ENCODE measurements at regions not wholly inside any gene's neighbourhood (a gene's known extent, or its start where the extent isn't known, plus 50 kb on each side); places are given as distances from the start of the nearest gene placed in this dataset.

GRCh38 chr12:29072631-29073030, 76.4 kb upstream of the FAR2 start:
- no peak overlapping the region for H3K4me3 ChIP-seq (ENCODE audit: low read depth, low read length)
- POLR2A ChIA-PET: no interaction called here
- no peaks in the 10 kb centered on the region for H3K36me3 ChIP-seq (ENCODE audit: control insufficient read depth in 2 of 2, insufficient read depth in 1 of 2, low read length in 2 of 2)

GRCh38 chr12:29073631-29074239, 75.3 kb upstream of the FAR2 start:
- H3K9me3 ChIP-seq (ENCODE audit: control insufficient read depth, insufficient read depth, low read depth, low read length): no peaks in the 10 kb centered on the region
- no peaks in the 10 kb centered on the region for H3K4me1 ChIP-seq (ENCODE audit: control insufficient read depth, insufficient read depth, low read length)
- no peak overlapping the region for H3K27ac ChIP-seq (ENCODE audit: extremely low read depth, low read depth, low read length)
- H3K4me3 ChIP-seq (ENCODE audit: low read depth, low read length): no peak overlapping the region
- no peak for TF ChIP-seq ZSCAN23 (tag by site-specific recombination; IDR thresholded peaks at IDR 0.05)
- TF ChIP-seq ZNF292 (tag by site-specific recombination; IDR thresholded peaks at IDR 0.05; ENCODE audit: borderline replicate concordance, low read depth): no peak
- TF ChIP-seq ZNF654 (tag by site-specific recombination; IDR thresholded peaks at IDR 0.05; ENCODE audit: low read depth): peak; percentile 66
- no peak for TF ChIP-seq ZNF747 (tag by site-specific recombination; IDR thresholded peaks at IDR 0.05)
- ChIA-PET POLR2A (no interaction called here), CTCF (interaction anchor here (0.6 to 3.5 kb wide), 12 partner anchors 8 to 1371 kb away, joined by 3 to 36 read pairs (median 3); partner anchors contain the start of gene FAR2)
- H3K36me3 ChIP-seq (ENCODE audit: control insufficient read depth in 2 of 2, insufficient read depth in 1 of 2, low read length in 2 of 2): no peaks in the 10 kb centered on the region

More at GRCh38 chr12:29072631-29073030, 76.4 kb upstream of the FAR2 start:
- H3K4me1 ChIP-seq (ENCODE audit: control insufficient read depth, insufficient read depth, low read length): no peaks in the 10 kb centered on the region
- CTCF ChIA-PET: interaction anchor here (0.6 to 3.5 kb wide), 12 partner anchors 9 to 1771 kb away, joined by 3 to 36 read pairs (median 3); partner anchors contain the start of gene FAR2
- H3K27ac ChIP-seq (ENCODE audit: extremely low read depth, low read depth, low read length): no peak overlapping the region
- TF ChIP-seq ZNF133 (tag by site-specific recombination; IDR thresholded peaks at IDR 0.05): no peak
- TF ChIP-seq, protein P1, sequence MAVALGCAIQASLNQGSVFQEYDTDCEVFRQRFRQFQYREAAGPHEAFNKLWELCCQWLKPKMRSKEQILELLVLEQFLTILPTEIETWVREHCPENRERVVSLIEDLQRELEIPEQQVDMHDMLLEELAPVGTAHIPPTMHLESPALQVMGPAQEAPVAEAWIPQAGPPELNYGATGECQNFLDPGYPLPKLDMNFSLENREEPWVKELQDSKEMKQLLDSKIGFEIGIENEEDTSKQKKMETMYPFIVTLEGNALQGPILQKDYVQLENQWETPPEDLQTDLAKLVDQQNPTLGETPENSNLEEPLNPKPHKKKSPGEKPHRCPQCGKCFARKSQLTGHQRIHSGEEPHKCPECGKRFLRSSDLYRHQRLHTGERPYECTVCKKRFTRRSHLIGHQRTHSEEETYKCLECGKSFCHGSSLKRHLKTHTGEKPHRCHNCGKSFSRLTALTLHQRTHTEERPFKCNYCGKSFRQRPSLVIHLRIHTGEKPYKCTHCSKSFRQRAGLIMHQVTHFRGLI (tag by site-specific recombination; IDR thresholded peaks at IDR 0.05): no peak
- no peak for TF ChIP-seq ZNF639 (tag by site-specific recombination; IDR thresholded peaks at IDR 0.05)
- no peak for TF ChIP-seq CTCF (tag by site-specific recombination; IDR thresholded peaks at IDR 0.05)
- H3K9me3 ChIP-seq (ENCODE audit: control insufficient read depth, insufficient read depth, low read depth, low read length): no peaks in the 10 kb centered on the region

DNA sequence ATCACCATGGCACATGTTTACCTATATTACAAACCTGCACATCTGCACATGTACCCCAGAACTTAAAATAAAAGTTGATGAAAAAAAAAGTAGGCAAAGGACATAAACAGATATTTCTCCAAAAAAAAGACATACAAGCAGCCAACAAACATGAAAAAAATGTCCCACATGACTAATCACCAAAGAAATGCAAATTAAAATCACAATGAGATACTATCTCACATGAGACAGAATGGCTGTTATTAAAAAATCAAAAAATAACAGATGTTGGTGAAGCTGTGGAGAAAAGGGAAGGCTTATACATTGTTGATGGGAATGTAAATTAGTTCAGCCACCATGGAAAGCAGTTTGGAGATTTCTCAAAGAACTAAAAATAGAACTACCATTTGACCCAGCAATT, 68.0 kb upstream of the FAR2 start:
- Histone ChIP-seq H3K36me3 (ENCODE audit: control insufficient read depth in 2 of 2, insufficient read depth in 1 of 2, low read length in 2 of 2) (no peaks in the 10 kb centered on the region), H3K4me3 (ENCODE audit: low read depth, low read length) (no peak overlapping the region), H3K4me1 (ENCODE audit: control insufficient read depth, insufficient read depth, low read length) (no peaks in the 10 kb centered on the region), H3K9me3 (ENCODE audit: control insufficient read depth, insufficient read depth, low read depth, low read length) (no peaks in the 10 kb centered on the region), H3K27ac (ENCODE audit: extremely low read depth, low read depth, low read length) (no peak overlapping the region)
- TF ChIP-seq YY2 (tag by site-specific recombination; IDR thresholded peaks at IDR 0.05) (no peak), ZNF133 (tag by site-specific recombination; IDR thresholded peaks at IDR 0.05) (no peak), ZNF785 (tag by site-specific recombination; IDR thresholded peaks at IDR 0.05) (no peak)
- ChIA-PET POLR2A (no interaction called here), CTCF (interaction anchor here (0.9 to 1.8 kb wide), 2 partner anchors 8 to 237 kb away, joined by 3 read pairs; no protein-coding TSS in a partner anchor)

DNA sequence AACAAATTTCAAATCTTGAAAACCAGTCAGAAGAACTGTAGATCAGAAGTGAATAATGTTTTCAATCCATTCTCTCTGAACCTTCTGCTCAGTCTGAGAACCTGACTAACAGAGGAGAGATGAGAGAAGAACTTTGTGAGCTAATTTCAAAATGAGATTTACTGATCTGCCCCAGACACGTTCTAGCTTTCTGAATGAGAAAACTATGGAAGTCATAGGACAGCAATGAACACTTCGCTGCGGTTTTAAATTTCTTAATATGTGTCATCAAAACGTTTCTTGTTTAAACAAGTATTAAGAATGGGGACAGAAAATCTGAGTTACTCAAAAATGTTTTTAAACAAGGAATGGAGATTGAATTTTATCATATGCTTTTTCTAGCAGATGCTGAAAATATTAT, 66.6 kb upstream of the FAR2 start:
- Histone ChIP-seq H3K4me3 (ENCODE audit: low read depth, low read length) (no peak overlapping the region), H3K9me3 (ENCODE audit: control insufficient read depth, insufficient read depth, low read depth, low read length) (no peaks in the 10 kb centered on the region), H3K27ac (ENCODE audit: extremely low read depth, low read depth, low read length) (no peak overlapping the region), H3K36me3 (ENCODE audit: control insufficient read depth in 2 of 2, insufficient read depth in 1 of 2, low read length in 2 of 2) (no peaks in the 10 kb centered on the region), H3K4me1 (ENCODE audit: control insufficient read depth, insufficient read depth, low read length) (no peaks in the 10 kb centered on the region)
- TF ChIP-seq ZNF133 (tag by site-specific recombination; IDR thresholded peaks at IDR 0.05): no peak
- ChIA-PET POLR2A (no interaction called here), CTCF (interaction anchor here (1.8 kb wide), 1 partner anchor 9 kb away, joined by 3 read pairs; no protein-coding TSS in a partner anchor)

Data from HEK293 (cell line).